ENCODE measurements at regions not wholly inside any gene's neighbourhood (a gene's known extent, or its start where the extent isn't known, plus 50 kb on each side); places are given as distances from the start of the nearest gene placed in this dataset.

DNA sequence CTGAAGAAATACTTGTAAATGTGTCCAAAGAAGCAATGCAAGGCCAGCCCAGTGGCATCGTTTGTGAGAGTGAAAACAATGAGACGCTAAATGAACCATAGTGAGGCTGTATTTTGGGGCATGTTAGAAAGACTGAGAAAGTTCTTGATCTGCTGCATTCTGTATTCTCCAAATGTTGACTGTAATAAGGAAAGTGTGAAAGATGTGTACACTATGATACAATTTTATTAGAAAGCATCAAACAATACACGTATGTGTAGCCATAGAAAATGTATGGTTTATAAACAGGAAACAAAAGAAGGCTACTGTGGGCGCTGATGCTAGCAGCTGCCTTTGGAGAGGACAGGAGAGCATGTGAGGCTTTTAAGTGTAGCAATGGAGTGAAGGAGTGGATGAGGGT is 233.5 kb upstream of the E2F8 start:
- Mint-ChIP-seq H3K4me3 (no peak overlapping the region), H3K27ac (no peak overlapping the region), H3K36me3 (ENCODE audit: low read depth) (no peaks in the 10 kb centered on the region), H3K4me1 (ENCODE audit: low read depth) (no peaks in the 10 kb centered on the region), H3K9me3 (no peaks in the 10 kb centered on the region), H3K27me3 (peaks cover 10% of the 10 kb centered on the region)
- intact Hi-C loops (cut with micrococcal nuclease): no loop called here
- no peak for ATAC-seq
- POLR2A ChIA-PET: no interaction called here
- CTCF ChIA-PET: no interaction called here
- DNase-seq: no peak
- TF ChIP-seq, protein P1, sequence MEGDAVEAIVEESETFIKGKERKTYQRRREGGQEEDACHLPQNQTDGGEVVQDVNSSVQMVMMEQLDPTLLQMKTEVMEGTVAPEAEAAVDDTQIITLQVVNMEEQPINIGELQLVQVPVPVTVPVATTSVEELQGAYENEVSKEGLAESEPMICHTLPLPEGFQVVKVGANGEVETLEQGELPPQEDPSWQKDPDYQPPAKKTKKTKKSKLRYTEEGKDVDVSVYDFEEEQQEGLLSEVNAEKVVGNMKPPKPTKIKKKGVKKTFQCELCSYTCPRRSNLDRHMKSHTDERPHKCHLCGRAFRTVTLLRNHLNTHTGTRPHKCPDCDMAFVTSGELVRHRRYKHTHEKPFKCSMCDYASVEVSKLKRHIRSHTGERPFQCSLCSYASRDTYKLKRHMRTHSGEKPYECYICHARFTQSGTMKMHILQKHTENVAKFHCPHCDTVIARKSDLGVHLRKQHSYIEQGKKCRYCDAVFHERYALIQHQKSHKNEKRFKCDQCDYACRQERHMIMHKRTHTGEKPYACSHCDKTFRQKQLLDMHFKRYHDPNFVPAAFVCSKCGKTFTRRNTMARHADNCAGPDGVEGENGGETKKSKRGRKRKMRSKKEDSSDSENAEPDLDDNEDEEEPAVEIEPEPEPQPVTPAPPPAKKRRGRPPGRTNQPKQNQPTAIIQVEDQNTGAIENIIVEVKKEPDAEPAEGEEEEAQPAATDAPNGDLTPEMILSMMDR (IDR thresholded peaks at IDR 0.05): no peak

DNA sequence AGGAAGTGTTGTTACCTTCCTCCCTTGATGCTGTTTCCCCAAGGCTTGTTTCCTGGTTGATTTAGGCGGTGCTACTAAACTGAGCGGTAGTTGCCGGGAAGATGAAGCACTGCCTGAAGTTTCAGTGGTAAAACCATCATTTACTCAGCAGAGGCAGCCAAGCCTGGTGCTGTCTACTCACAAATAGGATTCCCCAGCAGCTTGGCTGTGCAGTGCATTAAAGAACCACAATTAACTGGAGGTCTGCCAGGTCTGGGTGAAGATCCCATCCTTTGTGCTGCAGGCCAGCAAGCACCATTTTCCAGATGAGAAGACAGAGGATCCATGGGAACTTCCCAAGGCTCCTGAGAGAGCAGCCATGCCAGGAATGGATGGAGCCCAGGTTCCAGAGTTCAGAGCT is 231.9 kb upstream of the E2F8 start:
- intact Hi-C loops (cut with micrococcal nuclease): no loop called here
- Mint-ChIP-seq H3K4me1 (ENCODE audit: low read depth) (no peaks in the 10 kb centered on the region), H3K27me3 (peaks cover 6% of the 10 kb centered on the region), H3K4me3 (no peak overlapping the region), H3K36me3 (ENCODE audit: low read depth) (no peaks in the 10 kb centered on the region), H3K27ac (no peak overlapping the region), H3K9me3 (no peaks in the 10 kb centered on the region)
- CTCF ChIA-PET: no interaction called here
- no peak for DNase-seq
- TF ChIP-seq, protein P1 (IDR thresholded peaks at IDR 0.05): no peak
- no peak for ATAC-seq
- POLR2A ChIA-PET: no interaction called here

DNA sequence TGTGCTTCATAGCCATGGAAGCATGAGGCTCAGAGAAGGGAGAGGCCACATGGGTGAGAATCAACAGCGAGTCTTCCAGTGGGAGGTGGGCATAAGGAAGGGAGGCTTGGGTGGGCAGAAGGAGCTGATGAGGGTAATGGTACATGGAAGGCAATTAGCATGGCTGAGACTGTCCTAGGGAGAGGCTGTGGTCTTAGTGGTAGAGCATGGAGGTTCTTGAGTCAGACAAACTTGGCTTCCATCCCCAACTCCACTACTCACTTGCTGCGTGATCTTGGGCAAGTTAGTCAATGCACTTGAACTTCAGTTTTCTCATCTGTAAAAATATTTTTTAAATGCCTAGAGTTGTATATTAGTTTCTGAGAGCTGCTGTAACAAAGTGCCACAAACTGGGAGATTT is 227.2 kb upstream of the E2F8 start:
- TF ChIP-seq, protein P1 (IDR thresholded peaks at IDR 0.05): no peak
- Mint-ChIP-seq H3K27ac (no peak overlapping the region), H3K9me3 (no peaks in the 10 kb centered on the region), H3K4me1 (ENCODE audit: low read depth) (no peaks in the 10 kb centered on the region), H3K36me3 (ENCODE audit: low read depth) (no peaks in the 10 kb centered on the region), H3K27me3 (no peaks in the 10 kb centered on the region), H3K4me3 (no peak overlapping the region)
- ATAC-seq: no peak
- CTCF ChIA-PET: no interaction called here
- intact Hi-C loops (cut with micrococcal nuclease): no loop called here
- DNase-seq: no peak
- POLR2A ChIA-PET: no interaction called here

DNA sequence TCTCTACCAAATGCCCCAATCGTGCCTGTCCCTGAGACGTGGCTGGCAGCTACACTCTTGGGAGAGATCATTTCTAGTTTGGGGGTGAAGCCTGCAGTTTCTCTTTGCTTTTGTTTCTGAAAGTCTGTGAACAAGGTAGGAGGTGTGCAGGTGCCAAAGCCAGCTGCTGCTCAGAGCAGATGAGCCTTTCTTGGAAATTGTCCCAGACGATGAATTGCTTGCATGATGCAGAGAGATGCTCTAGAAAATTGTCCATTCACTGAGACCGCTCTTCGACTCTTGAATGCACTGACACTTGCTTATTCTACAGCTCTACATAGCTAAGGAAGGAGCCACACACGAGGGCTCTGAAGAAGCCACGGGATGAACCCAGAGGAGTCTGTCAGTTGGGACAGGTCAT is 225.6 kb upstream of the E2F8 start:
- Mint-ChIP-seq H3K27ac (no peak overlapping the region), H3K4me3 (no peak overlapping the region), H3K27me3 (no peaks in the 10 kb centered on the region), H3K36me3 (ENCODE audit: low read depth) (no peaks in the 10 kb centered on the region), H3K4me1 (ENCODE audit: low read depth) (no peaks in the 10 kb centered on the region), H3K9me3 (no peaks in the 10 kb centered on the region)
- TF ChIP-seq, protein P1 (IDR thresholded peaks at IDR 0.05): no peak
- CTCF ChIA-PET: no interaction called here
- no peak for DNase-seq
- no peak for ATAC-seq
- intact Hi-C loops (cut with micrococcal nuclease): no loop called here
- POLR2A ChIA-PET: interaction anchor here (0.6 kb wide), 1 partner anchor 15 kb away, joined by 3 read pairs; no protein-coding TSS in a partner anchor

DNA sequence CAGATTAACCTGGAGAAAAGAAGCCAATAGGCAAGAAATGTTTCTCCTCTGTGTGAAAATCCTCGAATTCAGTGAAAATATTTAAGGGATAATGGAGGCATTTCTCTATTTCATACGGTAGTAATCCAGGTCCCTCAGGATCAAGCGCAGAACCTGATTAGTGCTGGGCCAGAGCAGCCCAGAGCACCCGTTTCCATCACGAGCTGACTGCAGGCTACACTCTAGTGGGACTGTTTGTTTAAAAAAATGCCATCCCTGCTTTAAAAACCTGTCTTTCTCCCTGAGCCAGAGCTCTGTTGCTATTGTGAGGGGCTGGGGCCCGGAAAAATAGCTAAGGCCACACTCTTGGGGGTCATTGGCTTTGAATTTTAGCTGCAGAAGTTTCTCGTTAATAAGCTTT is 223.2 kb upstream of the E2F8 start:
- intact Hi-C loops (cut with micrococcal nuclease): no loop called here
- ChIA-PET CTCF (no interaction called here), POLR2A (no interaction called here)
- no peak for DNase-seq
- TF ChIP-seq, protein P1 (IDR thresholded peaks at IDR 0.05): no peak
- Mint-ChIP-seq H3K27me3 (peaks cover 3% of the 10 kb centered on the region), H3K9me3 (no peaks in the 10 kb centered on the region), H3K27ac (no peak overlapping the region), H3K36me3 (ENCODE audit: low read depth) (no peaks in the 10 kb centered on the region), H3K4me3 (no peak overlapping the region), H3K4me1 (ENCODE audit: low read depth) (no peaks in the 10 kb centered on the region)
- no peak for ATAC-seq
